ENCODE measurements at regions not wholly inside any gene's neighbourhood (a gene's known extent, or its start where the extent isn't known, plus 50 kb on each side); places are given as distances from the start of the nearest gene placed in this dataset.

- no peak overlapping the region for H3K27ac ChIP-seq
- H3K4me1 ChIP-seq (ENCODE audit: insufficient read depth), result peaks cover 2% of the 10 kb centered on the region
- WGBS, 3 donors, result 89 to 94% (median 94%) methylated on average over 2 of the region's 2 CpGs
- intact Hi-C loops (cut with DNase I), result no loop called here
- no peaks in the 10 kb centered on the region for H3K27me3 ChIP-seq
- no peaks in the 10 kb centered on the region for H3K9me3 ChIP-seq
- no peak for DNase-seq
- no peak overlapping the region for H3K4me3 ChIP-seq
- H3K36me3 ChIP-seq, result no peaks in the 10 kb centered on the region
- TF ChIP-seq EP300 (IDR thresholded peaks at IDR 0.05) (no peak), POLR2A (IDR thresholded peaks at IDR 0.05) (no peak)
- TF ChIP-seq, protein P1, sequence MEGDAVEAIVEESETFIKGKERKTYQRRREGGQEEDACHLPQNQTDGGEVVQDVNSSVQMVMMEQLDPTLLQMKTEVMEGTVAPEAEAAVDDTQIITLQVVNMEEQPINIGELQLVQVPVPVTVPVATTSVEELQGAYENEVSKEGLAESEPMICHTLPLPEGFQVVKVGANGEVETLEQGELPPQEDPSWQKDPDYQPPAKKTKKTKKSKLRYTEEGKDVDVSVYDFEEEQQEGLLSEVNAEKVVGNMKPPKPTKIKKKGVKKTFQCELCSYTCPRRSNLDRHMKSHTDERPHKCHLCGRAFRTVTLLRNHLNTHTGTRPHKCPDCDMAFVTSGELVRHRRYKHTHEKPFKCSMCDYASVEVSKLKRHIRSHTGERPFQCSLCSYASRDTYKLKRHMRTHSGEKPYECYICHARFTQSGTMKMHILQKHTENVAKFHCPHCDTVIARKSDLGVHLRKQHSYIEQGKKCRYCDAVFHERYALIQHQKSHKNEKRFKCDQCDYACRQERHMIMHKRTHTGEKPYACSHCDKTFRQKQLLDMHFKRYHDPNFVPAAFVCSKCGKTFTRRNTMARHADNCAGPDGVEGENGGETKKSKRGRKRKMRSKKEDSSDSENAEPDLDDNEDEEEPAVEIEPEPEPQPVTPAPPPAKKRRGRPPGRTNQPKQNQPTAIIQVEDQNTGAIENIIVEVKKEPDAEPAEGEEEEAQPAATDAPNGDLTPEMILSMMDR (IDR thresholded peaks at IDR 0.05), result no peak
Measured at GRCh38 chr5:66477596-66477995, 118.6 kb upstream of the MAST4 start.

- Histone ChIP-seq H3K4me3 (no peak overlapping the region), H3K27me3 (no peaks in the 10 kb centered on the region), H3K27ac (no peak overlapping the region), H3K36me3 (no peaks in the 10 kb centered on the region), H3K4me1 (ENCODE audit: insufficient read depth) (peaks cover 2% of the 10 kb centered on the region), H3K9me3 (peaks cover 0 to under 1% of the 10 kb centered on the region in 2 donors)
- intact Hi-C loops (cut with DNase I), result no loop called here
- no peak for DNase-seq
- WGBS, 3 donors, result 80 to 86% (median 86%) methylated on average over 5 of the region's 5 CpGs
- TF ChIP-seq EP300 (IDR thresholded peaks at IDR 0.05) (no peak), POLR2A (IDR thresholded peaks at IDR 0.05) (no peak)
- TF ChIP-seq, protein P1 (IDR thresholded peaks at IDR 0.05), result no peak
Measured at GRCh38 chr5:66494437-66494836, 101.8 kb upstream of the MAST4 start.

- 94 to 97% (median 96%) methylated on average over 4 of the region's 4 CpGs for WGBS, 3 donors
- Histone ChIP-seq H3K9me3 (no peaks in the 10 kb centered on the region), H3K4me3 (no peak overlapping the region), H3K36me3 (no peaks in the 10 kb centered on the region), H3K27me3 (no peaks in the 10 kb centered on the region), H3K27ac (no peak overlapping the region), H3K4me1 (ENCODE audit: insufficient read depth) (peaks cover 2% of the 10 kb centered on the region)
- intact Hi-C loops (cut with DNase I), result no loop called here
- DNase-seq, result no peak
- TF ChIP-seq, protein P1 (IDR thresholded peaks at IDR 0.05), result no peak
Measured at GRCh38 chr5:66498791-66499207, 97.4 kb upstream of the MAST4 start.

GRCh38 chr5:66503203-66503789 lies 92.9 kb upstream of the MAST4 start:
- H3K27ac ChIP-seq, result no peak overlapping the region
- DNase-seq, result no peak
- H3K4me3 ChIP-seq, result no peak overlapping the region
- H3K4me1 ChIP-seq (ENCODE audit: insufficient read depth), result no peaks in the 10 kb centered on the region
- H3K9me3 ChIP-seq, result no peaks in the 10 kb centered on the region
- H3K36me3 ChIP-seq, result no peaks in the 10 kb centered on the region
- no peak for TF ChIP-seq POLR2A (IDR thresholded peaks at IDR 0.05)
- no peak for TF ChIP-seq EP300 (IDR thresholded peaks at IDR 0.05)
- TF ChIP-seq, protein P1 (IDR thresholded peaks at IDR 0.05), result no peak
- no peaks in the 10 kb centered on the region for H3K27me3 ChIP-seq
- intact Hi-C loops (cut with DNase I), result no loop called here
- 97% methylated on average over 28 to 30 of the region's 30 CpGs for WGBS, 3 donors

Measured in ovary (tissue), 7 donors.